ENCODE measurements at regions not wholly inside any gene's neighbourhood (a gene's known extent, or its start where the extent isn't known, plus 50 kb on each side); places are given as distances from the start of the nearest gene placed in this dataset.

DNA sequence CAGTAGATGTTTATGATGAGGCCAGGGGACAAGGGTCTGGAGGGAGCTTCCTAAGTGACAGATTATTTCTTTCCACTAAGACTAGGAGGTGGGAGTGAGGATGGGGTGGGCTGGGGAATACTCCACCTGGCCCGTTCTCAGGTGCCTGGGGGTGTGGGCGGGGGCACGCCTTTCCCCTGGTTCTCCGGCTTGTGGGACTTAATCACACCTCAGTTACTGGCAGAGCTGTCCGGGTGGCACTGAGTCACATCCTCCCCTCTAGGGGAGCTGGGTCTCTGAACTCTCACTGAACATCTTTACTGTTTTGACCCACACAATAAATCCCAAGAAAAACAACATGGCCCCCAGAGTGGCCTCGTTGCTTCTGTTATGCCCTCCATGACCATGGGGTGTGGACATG lies 332.8 kb downstream of the MAF start:
- TF ChIP-seq POLR2AphosphoS5 (IDR thresholded peaks at IDR 0.05; ENCODE audit: low read depth, low read length) (no peak), TCF7L2 (IDR thresholded peaks at IDR 0.05; ENCODE audit: low read depth, low read length) (no peak), REST (IDR thresholded peaks at IDR 0.05; ENCODE audit: insufficient read depth in 1 of 2, low read depth in 2 of 2, low read length in 1 of 2) (no peak), SIN3A (IDR thresholded peaks at IDR 0.05; ENCODE audit: borderline replicate concordance, insufficient read depth, low read depth, low read length) (no peak)
- TF ChIP-seq, protein P1, sequence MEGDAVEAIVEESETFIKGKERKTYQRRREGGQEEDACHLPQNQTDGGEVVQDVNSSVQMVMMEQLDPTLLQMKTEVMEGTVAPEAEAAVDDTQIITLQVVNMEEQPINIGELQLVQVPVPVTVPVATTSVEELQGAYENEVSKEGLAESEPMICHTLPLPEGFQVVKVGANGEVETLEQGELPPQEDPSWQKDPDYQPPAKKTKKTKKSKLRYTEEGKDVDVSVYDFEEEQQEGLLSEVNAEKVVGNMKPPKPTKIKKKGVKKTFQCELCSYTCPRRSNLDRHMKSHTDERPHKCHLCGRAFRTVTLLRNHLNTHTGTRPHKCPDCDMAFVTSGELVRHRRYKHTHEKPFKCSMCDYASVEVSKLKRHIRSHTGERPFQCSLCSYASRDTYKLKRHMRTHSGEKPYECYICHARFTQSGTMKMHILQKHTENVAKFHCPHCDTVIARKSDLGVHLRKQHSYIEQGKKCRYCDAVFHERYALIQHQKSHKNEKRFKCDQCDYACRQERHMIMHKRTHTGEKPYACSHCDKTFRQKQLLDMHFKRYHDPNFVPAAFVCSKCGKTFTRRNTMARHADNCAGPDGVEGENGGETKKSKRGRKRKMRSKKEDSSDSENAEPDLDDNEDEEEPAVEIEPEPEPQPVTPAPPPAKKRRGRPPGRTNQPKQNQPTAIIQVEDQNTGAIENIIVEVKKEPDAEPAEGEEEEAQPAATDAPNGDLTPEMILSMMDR (IDR thresholded peaks at IDR 0.05): no peak
